ENCODE measurements at regions not wholly inside any gene's neighbourhood (a gene's known extent, or its start where the extent isn't known, plus 50 kb on each side); places are given as distances from the start of the nearest gene placed in this dataset.

GRCh38 chr1:57638239-57638638 is 214.4 kb upstream of the DAB1 start:
- no peak for TF ChIP-seq CTCF (IDR thresholded peaks at IDR 0.05; ENCODE audit: low read depth, low read length)
- no peaks in the 10 kb centered on the region for H3K9me3 ChIP-seq (ENCODE audit: severe bottlenecking)
- H3K27ac ChIP-seq = no peak overlapping the region
- no peak overlapping the region for H3K4me3 ChIP-seq (ENCODE audit: low read depth, low read length)
- no peaks in the 10 kb centered on the region for H3K36me3 ChIP-seq
- no peak for DNase-seq
- H3K27me3 ChIP-seq (ENCODE audit: insufficient read depth, low read depth, severe bottlenecking) = no peaks in the 10 kb centered on the region

GRCh38 chr1:57637155-57637554 is 213.3 kb upstream of the DAB1 start:
- no peaks in the 10 kb centered on the region for H3K9me3 ChIP-seq (ENCODE audit: severe bottlenecking)
- no peak overlapping the region for H3K27ac ChIP-seq
- no peaks in the 10 kb centered on the region for H3K27me3 ChIP-seq (ENCODE audit: insufficient read depth, low read depth, severe bottlenecking)
- no peak overlapping the region for H3K4me3 ChIP-seq (ENCODE audit: low read depth, low read length)
- no peak for DNase-seq
- TF ChIP-seq CTCF (IDR thresholded peaks at IDR 0.05; ENCODE audit: low read depth, low read length) = no peak
- H3K36me3 ChIP-seq = no peaks in the 10 kb centered on the region

GRCh38 chr1:57633881-57634280 is 210.0 kb upstream of the DAB1 start:
- no peaks in the 10 kb centered on the region for H3K9me3 ChIP-seq (ENCODE audit: severe bottlenecking)
- no peak for TF ChIP-seq CTCF (IDR thresholded peaks at IDR 0.05; ENCODE audit: low read depth, low read length)
- no peak overlapping the region for H3K4me3 ChIP-seq (ENCODE audit: low read depth, low read length)
- H3K27me3 ChIP-seq (ENCODE audit: insufficient read depth, low read depth, severe bottlenecking) = no peaks in the 10 kb centered on the region
- H3K36me3 ChIP-seq = no peaks in the 10 kb centered on the region
- no peak overlapping the region for H3K27ac ChIP-seq
- no peak for DNase-seq

- DNase-seq = no peak
- no peak for TF ChIP-seq CTCF (IDR thresholded peaks at IDR 0.05; ENCODE audit: low read depth, low read length)
- no peak overlapping the region for H3K27ac ChIP-seq
- no peaks in the 10 kb centered on the region for H3K27me3 ChIP-seq (ENCODE audit: insufficient read depth, low read depth, severe bottlenecking)
- no peaks in the 10 kb centered on the region for H3K36me3 ChIP-seq
- no peaks in the 10 kb centered on the region for H3K9me3 ChIP-seq (ENCODE audit: severe bottlenecking)
- no peak overlapping the region for H3K4me3 ChIP-seq (ENCODE audit: low read depth, low read length)
Observed at GRCh38 chr1:57633056-57633455, 209.2 kb upstream of the DAB1 start.

GRCh38 chr1:57632401-57632800 is 208.5 kb upstream of the DAB1 start:
- Histone ChIP-seq H3K4me3 (ENCODE audit: low read depth, low read length) (no peak overlapping the region), H3K9me3 (ENCODE audit: severe bottlenecking) (no peaks in the 10 kb centered on the region), H3K27me3 (ENCODE audit: insufficient read depth, low read depth, severe bottlenecking) (no peaks in the 10 kb centered on the region), H3K36me3 (no peaks in the 10 kb centered on the region), H3K27ac (no peak overlapping the region)
- DNase-seq = no peak
- TF ChIP-seq CTCF (IDR thresholded peaks at IDR 0.05; ENCODE audit: low read depth, low read length) = no peak

- H3K27me3 ChIP-seq (ENCODE audit: insufficient read depth, low read depth, severe bottlenecking) = no peaks in the 10 kb centered on the region
- no peak for DNase-seq
- TF ChIP-seq CTCF (IDR thresholded peaks at IDR 0.05; ENCODE audit: low read depth, low read length) = no peak
- H3K27ac ChIP-seq = no peak overlapping the region
- no peaks in the 10 kb centered on the region for H3K36me3 ChIP-seq
- no peak overlapping the region for H3K4me3 ChIP-seq (ENCODE audit: low read depth, low read length)
- no peaks in the 10 kb centered on the region for H3K9me3 ChIP-seq (ENCODE audit: severe bottlenecking)
Observed at GRCh38 chr1:57627612-57628011, 203.8 kb upstream of the DAB1 start.
